GM23338 (cell line): ENCODE measurements at regions not wholly inside any gene's neighbourhood (a gene's known extent, or its start where the extent isn't known, plus 50 kb on each side); places are given as distances from the start of the nearest gene placed in this dataset.

Source experiments
- ATAC-seq: fragments of 200-7000 bp; cut with Tn5 transposase; 3 replicates; pipeline ENCODE4 v1.9.1; 2020
- DNase-seq: peaks from one replicate; pipeline ENCODE4 v3.0.0-alpha.2; 2015; ENCODE audit warnings: low spot score
- H2AFZ ChIP-seq: fragments of 200-600 bp; sonication (generic); 2 replicates; pipeline ENCODE4 v1.8.0; 2016; ENCODE audit warnings: antibody characterized with exemption, mild to moderate bottlenecking, moderate library complexity
- H3F3A ChIP-seq: fragments of 200-600 bp; sonication (generic); replicated peaks from 2 replicates; pipeline ENCODE4 v1.8.0; 2017; ENCODE audit warnings: antibody characterized with exemption, mixed run types, low read depth
- H3K27ac ChIP-seq: fragments of 200-600 bp; sonication (generic); 2 replicates; pipeline ENCODE4 v1.6.1; 2016; ENCODE audit warnings: low read depth
- H3K27me3 ChIP-seq: fragments of 200-600 bp; sonication (generic); 2 replicates; pipeline ENCODE4 v1.8.0; 2016; ENCODE audit warnings: mild to moderate bottlenecking, mixed run types, moderate library complexity; ENCODE audit not compliant: insufficient read depth
- H3K36me3 ChIP-seq: fragments of 200-600 bp; sonication (generic); 2 replicates; pipeline ENCODE4 v1.8.0; 2016; ENCODE audit warnings: mild to moderate bottlenecking; ENCODE audit not compliant: insufficient read depth
- H3K4me1 ChIP-seq: fragments of 200-600 bp; sonication (generic); 2 replicates; pipeline ENCODE4 v1.8.0; 2016; ENCODE audit warnings: mild to moderate bottlenecking, moderate library complexity; ENCODE audit not compliant: insufficient read depth
- H3K4me2 ChIP-seq: fragments of 200-600 bp; sonication (generic); 2 replicates; pipeline ENCODE4 v1.7.1; 2017; ENCODE audit warnings: mixed run types
- H3K4me3 ChIP-seq: fragments of 200-600 bp; sonication (generic); 2 replicates; pipeline ENCODE4 v1.6.1; 2016; ENCODE audit warnings: mixed run types
- H3K79me2 ChIP-seq: fragments of 200-600 bp; sonication (generic); replicated peaks from 2 replicates; pipeline ENCODE4 v1.8.0; 2017; ENCODE audit warnings: mild to moderate bottlenecking; ENCODE audit not compliant: insufficient read depth
- H3K9me2 ChIP-seq: fragments of 200-600 bp; sonication (generic); 2 replicates; pipeline ENCODE4 v1.8.0; 2017; ENCODE audit not compliant: insufficient read depth
- H4K20me1 ChIP-seq: fragments of 200-600 bp; sonication (generic); replicated peaks from 2 replicates; pipeline ENCODE4 v1.8.0; 2017; ENCODE audit warnings: mild to moderate bottlenecking; ENCODE audit not compliant: insufficient read depth
- H3K27ac Mint-ChIP-seq: 2 replicates; pipeline ENCODE4 v1.8.0; 2020; ENCODE audit warnings: inconsistent platforms, mild to moderate bottlenecking, moderate library complexity, mixed read lengths
- H3K27me3 Mint-ChIP-seq: 3 replicates; pipeline ENCODE4 v1.8.0; 2022; ENCODE audit warnings: low read depth, mild to moderate bottlenecking, moderate library complexity, mixed read lengths, inconsistent platforms; ENCODE audit not compliant: insufficient read depth, poor library complexity
- H3K36me3 Mint-ChIP-seq: 3 replicates; pipeline ENCODE4 v1.8.0; 2021; ENCODE audit warnings: low read depth, mild to moderate bottlenecking, inconsistent platforms, moderate library complexity, mixed read lengths
- H3K4me1 Mint-ChIP-seq: 3 replicates; pipeline ENCODE4 v1.8.0; 2020; ENCODE audit warnings: mild to moderate bottlenecking, inconsistent platforms, mixed read lengths
- H3K4me3 Mint-ChIP-seq: 3 replicates; pipeline ENCODE4 v1.8.0; 2021; ENCODE audit warnings: moderate library complexity, mild to moderate bottlenecking, inconsistent platforms, mixed read lengths
- H3K9me3 Mint-ChIP-seq: 3 replicates; pipeline ENCODE4 v1.8.0; 2020; ENCODE audit warnings: moderate library complexity, mild to moderate bottlenecking, inconsistent platforms, mixed read lengths
- CREB1 ChIP-seq: fragments of 250-450 bp; sonication (Bioruptor Pico); IDR thresholded peaks from 2 replicates; pipeline ENCODE4 v1.5.0; 2020; ENCODE audit warnings: low read depth, mild to moderate bottlenecking, moderate library complexity
- CTCF ChIP-seq, 2 experiments: fragments of 200-600 bp in 1 of 2; sonication (generic) in 1 of 2; conservative IDR thresholded peaks; 2 replicates each; pipeline versions ENCODE4 v1.5.1 to v1.6.1; 2016 to 2017; ENCODE audit warnings: antibody characterized with exemption in 2 of 2, low read depth in 2 of 2, mild to moderate bottlenecking in 2 of 2, moderate library complexity in 1 of 2
- ETS1 ChIP-seq: IDR thresholded peaks from 2 replicates; pipeline ENCODE4 v1.6.1; 2016; ENCODE audit warnings: antibody characterized with exemption
- EZH2 ChIP-seq: fragments of 200-600 bp; sonication (generic); IDR thresholded peaks from one replicate; pipeline ENCODE4 v1.8.0; 2017; ENCODE audit warnings: antibody characterized with exemption, mild to moderate bottlenecking, low read depth; ENCODE audit not compliant: unreplicated experiment
- EZH2phosphoT487 ChIP-seq: fragments of 200-600 bp; sonication (generic); IDR thresholded peaks from one replicate; pipeline ENCODE4 v1.8.1; 2018; ENCODE audit warnings: antibody characterized with exemption; ENCODE audit not compliant: unreplicated experiment
- JUNB ChIP-seq: IDR thresholded peaks from one replicate; pipeline ENCODE4 v1.6.1; 2016; ENCODE audit warnings: antibody characterized with exemption; ENCODE audit not compliant: unreplicated experiment
- NANOG ChIP-seq: IDR thresholded peaks from 2 replicates; pipeline ENCODE4 v1.6.1; 2016; ENCODE audit warnings: antibody characterized with exemption, borderline replicate concordance
- POLR2AphosphoS5 ChIP-seq: IDR thresholded peaks from 2 replicates; pipeline ENCODE4 v1.6.1; 2016; ENCODE audit warnings: antibody characterized with exemption, low read depth
- REST ChIP-seq: IDR thresholded peaks from one replicate; pipeline ENCODE4 v1.6.1; 2018; ENCODE audit warnings: antibody characterized with exemption; ENCODE audit not compliant: unreplicated experiment
- STAT1 ChIP-seq: IDR thresholded peaks from one replicate; pipeline ENCODE4 v1.6.1; 2016; ENCODE audit warnings: antibody characterized with exemption; ENCODE audit not compliant: unreplicated experiment
- ZNF114 ChIP-seq: fragments of 250-450 bp; sonication (Bioruptor Pico); IDR thresholded peaks from 2 replicates; pipeline ENCODE4 v1.5.0; 2020; ENCODE audit warnings: mild to moderate bottlenecking, moderate library complexity
- ZNF331 ChIP-seq: fragments of 250-450 bp; sonication (Bioruptor Pico); IDR thresholded peaks from 2 replicates; pipeline ENCODE4 v1.5.0; 2020; ENCODE audit warnings: low read depth, mild to moderate bottlenecking, moderate library complexity

- Histone ChIP-seq H3K36me3 (no peaks in the 10 kb centered on the region), H2AFZ (no peak overlapping the region), H3K27ac (no peak overlapping the region), H3K27me3 (no peaks in the 10 kb centered on the region), H3K4me2 (no peak overlapping the region), H3F3A (no peaks in the 10 kb centered on the region), H3K9me2 (no peaks in the 10 kb centered on the region), H4K20me1 (no peaks in the 10 kb centered on the region), H3K4me3 (no peak overlapping the region), H3K79me2 (no peaks in the 10 kb centered on the region), H3K4me1 (peaks cover 14% of the 10 kb centered on the region)
- no peak for DNase-seq
- Mint-ChIP-seq H3K4me1 (peaks cover 23% of the 10 kb centered on the region; the same call in 2 of the 3 replicates), H3K27me3 (no peaks in the 10 kb centered on the region), H3K9me3 (no peaks in the 10 kb centered on the region), H3K36me3 (no peaks in the 10 kb centered on the region), H3K4me3 (no peak overlapping the region), H3K27ac (no peak overlapping the region)
- TF ChIP-seq JUNB (no peak), ZNF331 (no peak), ZNF114 (CRISPR knock-in tag) (no peak), REST (no peak), NANOG (no peak), ETS1 (no peak)
- ATAC-seq = no peak
These were observed 241.7 kb upstream of the CDH8 start for GRCh38 chr16:62277942-62278341.

- no peak overlapping the region; the same call in 1 of the 2 replicates for H3K27ac Mint-ChIP-seq
- Histone ChIP-seq H3K4me1 (peaks cover 14% of the 10 kb centered on the region), H2AFZ (no peak overlapping the region), H3K4me3 (no peak overlapping the region), H3K27ac (no peak overlapping the region), H3K9me2 (no peaks in the 10 kb centered on the region), H3K27me3 (no peaks in the 10 kb centered on the region), H3K4me2 (no peak overlapping the region), H3K79me2 (no peaks in the 10 kb centered on the region), H3F3A (no peaks in the 10 kb centered on the region), H4K20me1 (no peaks in the 10 kb centered on the region), H3K36me3 (no peaks in the 10 kb centered on the region)
- no peak for ATAC-seq
- DNase-seq = no peak
- H3K9me3 Mint-ChIP-seq = no peaks in the 10 kb centered on the region
- H3K27me3 Mint-ChIP-seq = no peaks in the 10 kb centered on the region
- H3K36me3 Mint-ChIP-seq = no peaks in the 10 kb centered on the region
- H3K4me3 Mint-ChIP-seq = no peak overlapping the region
- peaks cover 28% of the 10 kb centered on the region; the same call in 2 of the 3 replicates for H3K4me1 Mint-ChIP-seq
- TF ChIP-seq ETS1 (no peak), NANOG (no peak), POLR2AphosphoS5 (no peak), JUNB (no peak), ZNF331 (no peak), CREB1 (CRISPR knock-in tag) (no peak), STAT1 (no peak), ZNF114 (CRISPR knock-in tag) (no peak), EZH2phosphoT487 (no peak), CTCF (conservative IDR thresholded peaks at IDR 0.05; ENCODE audit: low read depth in 2 of 2) (no peak), REST (no peak), EZH2 (no peak)
These were observed 240.4 kb upstream of the CDH8 start for GRCh38 chr16:62276637-62277036.
